RPMI7951 (cell line): ENCODE measurements at regions not wholly inside any gene's neighbourhood (a gene's known extent, or its start where the extent isn't known, plus 50 kb on each side); places are given as distances from the start of the nearest gene placed in this dataset.
"Not testable (repeated sequence)": the region's sequence is repeated elsewhere in the genome, so short reads cannot be mapped to it uniquely, and the experiment has no call there.

Source experiments
- DNase-seq: peaks from one replicate; pipeline ENCODE4 v3.0.0-alpha.2; 2012; ENCODE audit warnings: low read depth

DNA sequence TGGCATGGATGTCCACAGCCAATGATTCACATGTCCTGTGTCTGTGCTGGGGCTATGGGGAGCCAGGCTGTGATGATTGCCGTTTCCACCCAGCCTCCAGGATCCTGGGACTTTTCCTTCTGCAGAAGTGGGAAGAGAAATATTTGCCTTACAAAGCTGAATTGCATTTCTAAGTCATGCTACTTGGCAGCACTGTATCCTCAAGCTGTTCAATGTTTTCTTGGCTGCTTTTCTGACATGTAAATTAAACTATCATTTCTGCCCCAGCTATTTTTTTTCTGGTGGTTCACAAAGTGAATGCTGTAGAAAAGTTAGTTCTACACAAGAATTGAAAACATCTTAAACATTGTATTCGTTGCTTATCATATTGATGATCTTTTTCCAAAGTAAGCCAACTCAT is 51.9 kb upstream of the TCERG1L start:
- no peak for DNase-seq

GRCh38 chr10:131371571-131371970 is 60.0 kb upstream of the TCERG1L start:
- no peak for DNase-seq

DNA sequence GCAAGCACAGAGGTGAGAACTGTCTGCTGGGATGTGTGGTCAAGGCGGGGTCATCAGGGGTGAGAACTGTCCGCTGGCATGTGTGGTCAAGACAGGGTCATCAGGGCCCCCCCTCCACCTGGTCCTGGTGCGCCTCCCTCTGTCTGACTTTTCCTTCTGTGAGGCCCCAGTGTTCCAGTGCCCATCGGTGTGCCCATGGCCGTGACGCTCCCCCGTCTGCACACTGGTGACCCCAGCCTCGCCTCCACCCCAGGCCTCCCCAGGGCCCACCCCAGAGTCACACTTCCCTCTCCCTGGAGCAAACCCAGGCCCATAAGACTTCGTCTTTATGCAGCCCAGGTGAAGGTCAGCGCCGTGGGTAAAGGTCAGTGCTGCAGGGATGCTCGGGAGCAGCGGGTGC is 70.1 kb upstream of the TCERG1L start:
- no peak for DNase-seq

- DNase-seq, result not testable (repeated sequence)
Measured at GRCh38 chr10:131385161-131385872, 73.8 kb upstream of the TCERG1L start.

DNA sequence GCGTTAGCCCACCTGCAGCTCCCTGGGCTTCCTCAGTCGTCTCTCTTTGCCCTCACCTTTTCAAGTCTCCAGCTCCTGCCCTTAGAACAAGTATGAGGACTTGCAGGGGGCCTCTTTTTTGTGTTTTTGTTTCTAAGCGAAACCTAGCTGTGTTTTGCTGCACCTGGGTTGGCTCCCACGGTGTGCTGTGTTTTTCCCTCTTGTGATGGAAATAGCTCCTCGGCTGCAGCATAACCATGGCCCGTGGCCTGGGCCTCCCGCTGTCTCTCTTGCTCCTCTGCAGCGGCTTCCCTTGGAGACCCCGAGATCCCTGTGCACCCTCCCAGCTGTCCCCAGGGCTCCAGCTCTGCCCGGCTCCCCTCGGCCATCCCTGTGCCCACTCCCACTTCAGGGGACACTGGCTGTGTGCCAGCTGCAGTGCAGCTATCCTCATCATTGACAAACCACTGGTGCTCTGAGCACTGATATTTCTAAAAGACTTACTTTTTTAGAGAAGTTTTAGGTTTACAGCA is 75.6 kb upstream of the TCERG1L start:
- DNase-seq, result no peak

GRCh38 chr10:131391936-131392335 is 80.4 kb upstream of the TCERG1L start:
- DNase-seq, result no peak

DNA sequence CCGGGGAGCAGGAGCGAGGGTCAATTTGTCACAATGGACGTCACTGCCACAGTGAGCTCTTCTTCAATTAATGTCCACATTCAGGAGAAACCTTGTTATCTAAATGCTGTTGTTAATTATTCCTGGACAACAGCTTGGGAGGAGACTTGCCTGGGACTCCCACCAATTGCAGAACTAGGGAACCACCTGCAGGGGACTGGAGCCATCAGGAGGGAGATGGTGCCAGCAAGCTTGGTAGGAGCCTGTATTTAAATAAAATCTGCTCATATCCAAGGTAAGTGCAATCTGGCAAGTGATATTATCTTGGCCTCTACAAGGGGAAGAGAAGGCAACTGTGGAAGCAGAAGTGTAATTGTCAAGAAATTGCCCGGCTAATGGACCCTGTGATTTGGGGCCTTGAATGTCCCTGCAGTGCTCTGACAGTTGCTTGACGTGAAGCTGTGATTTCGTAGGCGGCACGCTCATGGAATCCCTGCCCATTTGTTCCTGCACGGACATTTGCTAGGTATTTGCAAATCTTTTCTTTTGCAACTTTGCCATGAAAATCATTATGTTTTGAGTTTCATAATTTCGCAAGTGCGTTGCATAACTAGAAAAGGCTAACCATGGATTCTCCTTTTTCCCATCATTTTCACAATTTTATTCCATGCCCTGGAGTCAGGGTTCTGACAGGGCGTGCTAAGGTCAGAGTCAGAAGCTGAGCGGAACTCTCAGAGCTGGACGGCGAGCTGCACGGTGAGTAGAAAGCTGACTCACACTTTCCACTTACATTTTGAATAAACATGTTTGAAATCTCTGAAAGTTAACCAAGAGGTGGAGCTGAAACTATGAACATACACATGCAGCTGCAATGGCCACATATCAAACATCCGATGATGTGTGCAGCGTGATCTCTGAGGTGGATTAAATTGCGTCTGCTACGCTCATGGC is 84.9 kb upstream of the TCERG1L start:
- DNase-seq, result no peak

GRCh38 chr10:131398166-131398565 is 86.6 kb upstream of the TCERG1L start:
- no peak for DNase-seq

- DNase-seq, result no peak
Measured at GRCh38 chr10:131399981-131400380, 88.5 kb upstream of the TCERG1L start.

DNA sequence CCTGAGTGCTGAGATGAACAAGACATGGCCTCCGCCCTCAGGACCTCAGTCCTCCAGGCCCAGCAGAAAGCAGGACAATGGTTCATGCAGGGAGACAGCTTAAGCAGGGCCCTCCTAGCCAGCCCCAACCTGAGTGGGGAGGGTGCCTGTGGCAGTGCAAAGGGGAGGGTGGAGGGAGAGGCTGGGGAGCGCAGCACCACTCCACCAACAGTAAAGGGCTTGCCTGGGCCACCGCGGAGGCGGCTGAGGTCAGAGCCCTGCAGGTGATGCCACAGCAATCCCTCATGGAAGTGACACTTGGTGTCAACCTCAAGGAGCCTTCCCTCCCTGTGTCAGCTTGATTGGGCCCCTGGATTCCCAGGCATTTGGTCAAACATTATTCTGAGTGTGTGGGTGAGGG is 89.0 kb upstream of the TCERG1L start:
- no peak for DNase-seq

GRCh38 chr10:131402771-131403650 is 91.5 kb upstream of the TCERG1L start:
- no peak for DNase-seq

DNA sequence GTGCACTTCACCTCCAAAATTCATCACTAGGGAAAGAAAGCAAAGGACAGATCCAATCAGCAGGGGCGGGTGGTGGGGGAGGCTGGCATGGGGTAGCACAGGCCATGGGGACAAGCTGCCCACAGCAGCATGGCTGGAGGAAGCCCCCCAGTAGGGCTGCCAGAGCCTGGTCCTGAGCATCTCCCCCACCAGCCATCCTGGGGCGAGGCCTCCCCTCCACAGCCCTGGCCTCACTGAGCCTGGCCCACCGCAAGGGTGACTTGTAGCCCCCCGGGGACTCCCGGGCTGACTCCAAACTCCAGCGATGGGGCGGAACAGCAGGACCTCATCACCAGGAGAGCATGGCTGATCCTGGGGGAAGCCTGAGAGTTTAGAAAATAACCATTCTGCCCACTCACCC is 92.4 kb upstream of the TCERG1L start:
- DNase-seq, result no peak

GRCh38 chr10:131404886-131405285 is 93.4 kb upstream of the TCERG1L start:
- DNase-seq, result no peak

DNA sequence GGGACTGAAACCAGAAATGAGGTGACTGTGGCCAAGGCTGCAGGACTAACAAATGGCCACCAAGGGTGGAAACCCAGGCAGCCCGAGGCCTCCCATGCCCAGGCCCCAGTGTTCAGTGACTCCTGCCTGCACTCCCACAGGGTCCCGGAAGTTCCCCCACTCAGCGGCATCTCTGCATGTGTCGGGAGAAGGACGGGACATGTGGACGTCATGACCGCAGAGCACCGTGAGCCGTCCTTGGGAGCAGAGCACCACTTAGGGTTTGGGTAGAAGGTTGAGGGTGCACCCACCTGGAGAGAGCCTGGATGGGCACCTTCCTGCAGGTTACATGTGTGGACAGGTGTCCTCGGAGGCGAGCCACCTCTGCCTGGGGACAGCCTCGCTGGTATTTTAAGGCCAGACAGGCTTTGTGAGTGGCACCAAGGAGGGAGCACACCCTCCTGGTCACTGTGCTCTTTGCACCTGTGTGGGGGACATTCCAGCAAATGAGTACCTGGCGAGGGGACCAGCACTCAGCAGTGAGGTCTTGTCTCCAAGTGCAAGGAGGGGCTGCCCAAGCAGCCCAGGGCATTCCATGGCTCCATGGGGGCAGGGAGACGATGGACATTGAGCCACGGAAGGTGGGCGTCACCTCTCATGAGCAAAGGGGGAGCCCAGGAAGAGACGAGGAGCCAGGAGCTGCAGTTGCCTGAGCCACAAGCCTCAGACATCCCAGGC is 95.3 kb upstream of the TCERG1L start:
- DNase-seq, result no peak

DNA sequence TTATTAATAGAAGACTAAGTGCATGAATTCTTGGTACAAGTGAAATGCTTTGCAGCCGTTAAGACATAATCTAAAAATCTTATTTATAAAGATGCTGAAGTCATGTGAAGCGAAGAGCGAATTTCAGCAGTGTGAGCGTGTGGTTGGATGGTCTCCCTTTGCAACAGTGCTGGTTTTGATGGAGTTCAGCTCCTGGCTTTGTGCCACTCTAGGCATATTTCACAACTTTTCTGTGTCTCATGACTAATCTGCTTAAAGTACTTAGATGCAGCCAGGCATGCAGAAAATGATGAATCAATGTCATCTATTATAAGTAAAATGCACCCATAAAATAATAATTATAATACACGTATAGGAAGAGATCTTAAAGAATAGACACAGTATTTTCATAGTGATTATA is 107.2 kb upstream of the TCERG1L start:
- DNase-seq, result no peak

GRCh38 chr10:131419797-131420196 is 108.3 kb upstream of the TCERG1L start:
- no peak for DNase-seq

GRCh38 chr10:131420867-131421266 is 109.3 kb upstream of the TCERG1L start:
- DNase-seq, result no peak

GRCh38 chr10:131421381-131421780 is 109.9 kb upstream of the TCERG1L start:
- no peak for DNase-seq

GRCh38 chr10:131422731-131423130 is 111.2 kb upstream of the TCERG1L start:
- DNase-seq, result no peak

GRCh38 chr10:131424053-131424452 is 112.5 kb upstream of the TCERG1L start:
- DNase-seq, result no peak

DNA sequence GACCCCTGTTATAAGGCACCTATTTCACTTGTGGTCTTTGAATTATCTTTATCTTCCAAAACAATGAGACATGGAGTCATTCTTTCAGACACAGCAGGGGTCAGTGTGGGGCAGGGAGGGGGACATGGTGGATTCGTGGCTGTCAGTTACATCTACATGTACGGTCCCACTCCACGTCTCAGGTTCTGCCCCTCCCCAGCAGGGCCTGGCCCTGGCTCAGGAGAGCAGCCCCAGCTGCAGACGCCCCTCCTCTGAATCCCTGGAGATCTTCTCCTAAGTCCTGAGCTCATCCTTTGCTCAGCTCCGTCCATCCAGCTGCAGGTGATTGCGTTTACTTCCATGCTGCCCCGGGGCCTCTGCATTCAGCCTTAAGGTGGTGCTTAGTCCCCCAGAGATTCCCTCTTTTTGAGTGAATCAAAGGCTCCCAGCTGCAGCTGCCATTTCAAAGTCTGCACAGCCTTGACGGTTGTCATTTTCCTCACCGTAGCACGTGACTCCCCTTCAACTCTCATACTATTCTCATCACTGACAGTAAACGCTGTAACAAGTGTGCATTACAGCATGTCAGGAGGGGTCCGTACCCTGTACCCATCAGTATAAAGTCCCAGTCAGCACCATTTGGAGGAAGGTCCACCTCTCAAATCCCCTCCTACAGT is 113.4 kb upstream of the TCERG1L start:
- no peak for DNase-seq
